ENCODE measurements at regions not wholly inside any gene's neighbourhood (a gene's known extent, or its start where the extent isn't known, plus 50 kb on each side); places are given as distances from the start of the nearest gene placed in this dataset.

DNA sequence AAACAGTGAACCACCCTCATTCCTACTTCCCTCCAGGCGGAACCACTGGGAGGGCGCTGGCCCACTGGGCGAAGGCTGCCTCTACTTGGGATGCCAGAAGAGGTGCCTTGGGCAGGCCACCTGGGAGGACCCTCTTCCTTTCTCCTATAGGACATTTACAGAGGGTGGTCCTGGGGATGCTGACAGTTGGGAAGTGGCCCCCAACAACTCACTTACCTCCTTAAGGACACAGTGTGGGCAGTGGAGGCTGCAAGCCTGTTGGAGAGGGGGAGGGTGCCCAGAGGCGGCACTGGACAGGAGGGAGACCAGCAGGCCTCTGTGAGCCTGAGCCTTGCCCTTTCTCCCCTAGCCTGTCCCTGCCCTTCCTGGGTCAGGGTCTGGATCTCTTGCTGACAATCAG lies 346.4 kb upstream of the HS6ST1 start:
- TF ChIP-seq, protein P1, sequence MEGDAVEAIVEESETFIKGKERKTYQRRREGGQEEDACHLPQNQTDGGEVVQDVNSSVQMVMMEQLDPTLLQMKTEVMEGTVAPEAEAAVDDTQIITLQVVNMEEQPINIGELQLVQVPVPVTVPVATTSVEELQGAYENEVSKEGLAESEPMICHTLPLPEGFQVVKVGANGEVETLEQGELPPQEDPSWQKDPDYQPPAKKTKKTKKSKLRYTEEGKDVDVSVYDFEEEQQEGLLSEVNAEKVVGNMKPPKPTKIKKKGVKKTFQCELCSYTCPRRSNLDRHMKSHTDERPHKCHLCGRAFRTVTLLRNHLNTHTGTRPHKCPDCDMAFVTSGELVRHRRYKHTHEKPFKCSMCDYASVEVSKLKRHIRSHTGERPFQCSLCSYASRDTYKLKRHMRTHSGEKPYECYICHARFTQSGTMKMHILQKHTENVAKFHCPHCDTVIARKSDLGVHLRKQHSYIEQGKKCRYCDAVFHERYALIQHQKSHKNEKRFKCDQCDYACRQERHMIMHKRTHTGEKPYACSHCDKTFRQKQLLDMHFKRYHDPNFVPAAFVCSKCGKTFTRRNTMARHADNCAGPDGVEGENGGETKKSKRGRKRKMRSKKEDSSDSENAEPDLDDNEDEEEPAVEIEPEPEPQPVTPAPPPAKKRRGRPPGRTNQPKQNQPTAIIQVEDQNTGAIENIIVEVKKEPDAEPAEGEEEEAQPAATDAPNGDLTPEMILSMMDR (IDR thresholded peaks at IDR 0.05; ENCODE audit: low read depth, low read length, missing input control): no peak
- TF ChIP-seq, protein P2, sequence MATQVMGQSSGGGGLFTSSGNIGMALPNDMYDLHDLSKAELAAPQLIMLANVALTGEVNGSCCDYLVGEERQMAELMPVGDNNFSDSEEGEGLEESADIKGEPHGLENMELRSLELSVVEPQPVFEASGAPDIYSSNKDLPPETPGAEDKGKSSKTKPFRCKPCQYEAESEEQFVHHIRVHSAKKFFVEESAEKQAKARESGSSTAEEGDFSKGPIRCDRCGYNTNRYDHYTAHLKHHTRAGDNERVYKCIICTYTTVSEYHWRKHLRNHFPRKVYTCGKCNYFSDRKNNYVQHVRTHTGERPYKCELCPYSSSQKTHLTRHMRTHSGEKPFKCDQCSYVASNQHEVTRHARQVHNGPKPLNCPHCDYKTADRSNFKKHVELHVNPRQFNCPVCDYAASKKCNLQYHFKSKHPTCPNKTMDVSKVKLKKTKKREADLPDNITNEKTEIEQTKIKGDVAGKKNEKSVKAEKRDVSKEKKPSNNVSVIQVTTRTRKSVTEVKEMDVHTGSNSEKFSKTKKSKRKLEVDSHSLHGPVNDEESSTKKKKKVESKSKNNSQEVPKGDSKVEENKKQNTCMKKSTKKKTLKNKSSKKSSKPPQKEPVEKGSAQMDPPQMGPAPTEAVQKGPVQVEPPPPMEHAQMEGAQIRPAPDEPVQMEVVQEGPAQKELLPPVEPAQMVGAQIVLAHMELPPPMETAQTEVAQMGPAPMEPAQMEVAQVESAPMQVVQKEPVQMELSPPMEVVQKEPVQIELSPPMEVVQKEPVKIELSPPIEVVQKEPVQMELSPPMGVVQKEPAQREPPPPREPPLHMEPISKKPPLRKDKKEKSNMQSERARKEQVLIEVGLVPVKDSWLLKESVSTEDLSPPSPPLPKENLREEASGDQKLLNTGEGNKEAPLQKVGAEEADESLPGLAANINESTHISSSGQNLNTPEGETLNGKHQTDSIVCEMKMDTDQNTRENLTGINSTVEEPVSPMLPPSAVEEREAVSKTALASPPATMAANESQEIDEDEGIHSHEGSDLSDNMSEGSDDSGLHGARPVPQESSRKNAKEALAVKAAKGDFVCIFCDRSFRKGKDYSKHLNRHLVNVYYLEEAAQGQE (IDR thresholded peaks at IDR 0.05): no peak
- TF ChIP-seq TAF1 (conservative IDR thresholded peaks at IDR 0.05) (no peak), SP1 (IDR thresholded peaks at IDR 0.05) (no peak)
- TF ChIP-seq, protein P3, sequence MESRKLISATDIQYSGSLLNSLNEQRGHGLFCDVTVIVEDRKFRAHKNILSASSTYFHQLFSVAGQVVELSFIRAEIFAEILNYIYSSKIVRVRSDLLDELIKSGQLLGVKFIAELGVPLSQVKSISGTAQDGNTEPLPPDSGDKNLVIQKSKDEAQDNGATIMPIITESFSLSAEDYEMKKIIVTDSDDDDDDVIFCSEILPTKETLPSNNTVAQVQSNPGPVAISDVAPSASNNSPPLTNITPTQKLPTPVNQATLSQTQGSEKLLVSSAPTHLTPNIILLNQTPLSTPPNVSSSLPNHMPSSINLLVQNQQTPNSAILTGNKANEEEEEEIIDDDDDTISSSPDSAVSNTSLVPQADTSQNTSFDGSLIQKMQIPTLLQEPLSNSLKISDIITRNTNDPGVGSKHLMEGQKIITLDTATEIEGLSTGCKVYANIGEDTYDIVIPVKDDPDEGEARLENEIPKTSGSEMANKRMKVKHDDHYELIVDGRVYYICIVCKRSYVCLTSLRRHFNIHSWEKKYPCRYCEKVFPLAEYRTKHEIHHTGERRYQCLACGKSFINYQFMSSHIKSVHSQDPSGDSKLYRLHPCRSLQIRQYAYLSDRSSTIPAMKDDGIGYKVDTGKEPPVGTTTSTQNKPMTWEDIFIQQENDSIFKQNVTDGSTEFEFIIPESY (IDR thresholded peaks at IDR 0.05): no peak

All from liver (tissue), 3 donors.